GM19395 (cell line): ENCODE measurements at regions not wholly inside any gene's neighbourhood (a gene's known extent, or its start where the extent isn't known, plus 50 kb on each side); places are given as distances from the start of the nearest gene placed in this dataset.

Source experiments
- ATAC-seq: cut with Tn5 transposase; IDR thresholded peaks from one replicate; pipeline ENCODE4 v1.9.1; 2021; ENCODE audit warnings: mild to moderate bottlenecking, moderate library complexity; ENCODE audit not compliant: unreplicated experiment

- ATAC-seq, result no peak
Measured at GRCh38 chr15:68499620-68500312, 67.8 kb upstream of the ITGA11 start.

GRCh38 chr15:68500363-68501258, 68.6 kb upstream of the ITGA11 start:
- no peak for ATAC-seq

- no peak for ATAC-seq
Measured at GRCh38 chr15:68501259-68501591, 69.3 kb upstream of the ITGA11 start.

- no peak for ATAC-seq
Measured at GRCh38 chr15:68501616-68502015, 69.7 kb upstream of the ITGA11 start.

GRCh38 chr15:68502398-68502901, 70.5 kb upstream of the ITGA11 start:
- no peak for ATAC-seq

- no peak for ATAC-seq
Measured at GRCh38 chr15:68503213-68503612, 71.2 kb upstream of the ITGA11 start.

- no peak for ATAC-seq
Measured at GRCh38 chr15:68503791-68504680, 72.1 kb upstream of the ITGA11 start.

GRCh38 chr15:68504681-68505170, 72.8 kb upstream of the ITGA11 start:
- no peak for ATAC-seq

GRCh38 chr15:68506071-68506470, 72.7 kb upstream of the CORO2B start:
- ATAC-seq, result no peak

GRCh38 chr15:68507447-68507846, 71.3 kb upstream of the CORO2B start:
- no peak for ATAC-seq

- no peak for ATAC-seq
Measured at GRCh38 chr15:68508485-68509189, 70.2 kb upstream of the CORO2B start.

GRCh38 chr15:68510558-68510957, 68.2 kb upstream of the CORO2B start:
- ATAC-seq, result no peak

GRCh38 chr15:68511073-68511991, 67.5 kb upstream of the CORO2B start:
- ATAC-seq, result no peak

GRCh38 chr15:68512052-68512451, 66.7 kb upstream of the CORO2B start:
- no peak for ATAC-seq

- no peak for ATAC-seq
Measured at GRCh38 chr15:68512598-68512997, 66.2 kb upstream of the CORO2B start.

GRCh38 chr15:68515371-68516095, 63.3 kb upstream of the CORO2B start:
- no peak for ATAC-seq

GRCh38 chr15:68517285-68517761, 61.5 kb upstream of the CORO2B start:
- no peak for ATAC-seq

GRCh38 chr15:68518046-68518445, 60.7 kb upstream of the CORO2B start:
- no peak for ATAC-seq
